ENCODE measurements at regions not wholly inside any gene's neighbourhood (a gene's known extent, or its start where the extent isn't known, plus 50 kb on each side); places are given as distances from the start of the nearest gene placed in this dataset.

DNA sequence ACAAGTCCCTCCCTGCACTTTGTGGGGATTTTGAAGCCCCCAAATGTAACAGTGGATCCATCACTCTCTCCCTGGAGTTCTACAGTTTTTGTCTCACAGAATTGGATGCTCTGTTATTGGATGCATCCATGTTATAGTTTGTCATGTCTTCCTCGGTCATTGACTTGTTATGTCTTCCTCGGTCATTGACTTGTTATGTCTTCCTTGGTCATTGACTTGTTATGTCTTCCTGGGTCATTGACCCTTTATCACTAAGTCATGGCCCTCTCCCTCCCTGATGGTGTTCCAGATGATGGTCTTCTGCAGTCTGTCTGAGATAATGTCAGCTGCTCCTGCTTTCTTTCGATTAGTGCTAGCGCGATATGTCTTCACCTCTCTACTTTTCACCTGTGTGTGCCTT lies 981.5 kb downstream of the BRD1 start:
- no peak for TF ChIP-seq CTCF (IDR thresholded peaks at IDR 0.05)
- TF ChIP-seq EZH2 (IDR thresholded peaks at IDR 0.05; ENCODE audit: borderline replicate concordance, insufficient read depth, low read depth, low read length, poor library complexity, severe bottlenecking), result no peak
